ENCODE measurements at regions not wholly inside any gene's neighbourhood (a gene's known extent, or its start where the extent isn't known, plus 50 kb on each side); places are given as distances from the start of the nearest gene placed in this dataset.

GRCh38 chr1:221822591-221822990 lies 80.7 kb upstream of the DUSP10 start:
- Histone ChIP-seq H3K36me3 (replicated peaks in 1 of 2; ENCODE audit: control insufficient read depth in 1 of 2, insufficient read depth in 2 of 2, low read length in 1 of 2) (no peaks in the 10 kb centered on the region), H3K79me2 (ENCODE audit: insufficient read depth) (no peaks in the 10 kb centered on the region), H3K27me3 (ENCODE audit: insufficient read depth) (no peaks in the 10 kb centered on the region), H3K9me2 (no peaks in the 10 kb centered on the region), H3K9me3 (peaks cover 4% of the 10 kb centered on the region; the same call in 1 of the 2 replicates), H2AFZ (ENCODE audit: low read depth) (no peak overlapping the region), H4K20me1 (ENCODE audit: insufficient read depth) (no peaks in the 10 kb centered on the region), H3K27ac (ENCODE audit: low read depth in 2 of 2, low read length in 1 of 2) (no peak overlapping the region), H3K9ac (no peak overlapping the region), H3K4me3 (ENCODE audit: low read depth in 2 of 2, low read length in 1 of 2) (no peak overlapping the region), H3F3A (replicated peaks; ENCODE audit: insufficient read depth) (no peaks in the 10 kb centered on the region), H3K4me2 (no peak overlapping the region), H3K4me1 (ENCODE audit: control insufficient read depth in 1 of 2, insufficient read depth in 2 of 2, low read depth in 1 of 2, low read length in 1 of 2) (peaks cover 2 to 17% of the 10 kb centered on the region in 2 experiments; a peak in 2 of 4 replicates)
- no peak for TF ChIP-seq USF2 (IDR thresholded peaks at IDR 0.05; ENCODE audit: borderline replicate concordance, low read depth, low read length)
- no peak for TF ChIP-seq USF1 (IDR thresholded peaks at IDR 0.05; ENCODE audit: borderline replicate concordance, low read depth)
- no peak for TF ChIP-seq ELF1 (IDR thresholded peaks at IDR 0.05)
- TF ChIP-seq GABPA (IDR thresholded peaks at IDR 0.05; ENCODE audit: low read depth): no peak
- no peak for TF ChIP-seq MXI1 (IDR thresholded peaks at IDR 0.05; ENCODE audit: low read depth, low read length)
- no peak for TF ChIP-seq RCOR1 (IDR thresholded peaks at IDR 0.05; ENCODE audit: low read length)
- TF ChIP-seq CHD2 (IDR thresholded peaks at IDR 0.05; ENCODE audit: low read length, partially characterized antibody): no peak
- no peak for TF ChIP-seq NFIC (IDR thresholded peaks at IDR 0.05; ENCODE audit: borderline replicate concordance)
- TF ChIP-seq FOSL2 (IDR thresholded peaks at IDR 0.05; ENCODE audit: borderline replicate concordance, low read depth): no peak
- no peak for TF ChIP-seq EZH2phosphoT487 (IDR thresholded peaks at IDR 0.05; ENCODE audit: borderline replicate concordance, low read depth)
- no peak for TF ChIP-seq TAF1 (IDR thresholded peaks at IDR 0.05; ENCODE audit: borderline replicate concordance, low read depth, low read length)
- no peak for TF ChIP-seq MEF2A (IDR thresholded peaks at IDR 0.05; ENCODE audit: borderline replicate concordance, low read depth)
- no peak for TF ChIP-seq RXRA (IDR thresholded peaks at IDR 0.05; ENCODE audit: borderline replicate concordance, low read depth)
- TF ChIP-seq JUND (IDR thresholded peaks at IDR 0.05): no peak
- TF ChIP-seq PBX3 (IDR thresholded peaks at IDR 0.05): no peak
- TF ChIP-seq POLR2AphosphoS5 (IDR thresholded peaks at IDR 0.05; ENCODE audit: low read depth, low read length): no peak
- DNase-seq: no peak
- ChIA-PET POLR2A (no interaction called here), CTCF (no interaction called here)
- WGBS (ENCODE audit: low lambda C conversion rate): 83% methylated on average over 3 of the region's 3 CpGs

GRCh38 chr1:221816899-221817298 lies 75.0 kb upstream of the DUSP10 start:
- Histone ChIP-seq H3F3A (replicated peaks; ENCODE audit: insufficient read depth) (peaks cover 14% of the 10 kb centered on the region), H3K9me2 (no peaks in the 10 kb centered on the region), H3K9ac (no peak overlapping the region), H3K36me3 (replicated peaks in 1 of 2; ENCODE audit: control insufficient read depth in 1 of 2, insufficient read depth in 2 of 2, low read length in 1 of 2) (no peaks in the 10 kb centered on the region), H4K20me1 (ENCODE audit: insufficient read depth) (no peaks in the 10 kb centered on the region), H3K79me2 (ENCODE audit: insufficient read depth) (no peaks in the 10 kb centered on the region), H3K4me3 (ENCODE audit: low read depth in 2 of 2, low read length in 1 of 2) (no peak overlapping the region), H3K4me1 (ENCODE audit: control insufficient read depth in 1 of 2, insufficient read depth in 2 of 2, low read depth in 1 of 2, low read length in 1 of 2) (no peaks in the 10 kb centered on the region), H3K27ac (ENCODE audit: low read depth in 2 of 2, low read length in 1 of 2) (peak overlapping the region in 1 of 2 experiments; percentile 40; a peak in 2 of 4 replicates), H3K27me3 (ENCODE audit: insufficient read depth) (no peaks in the 10 kb centered on the region), H3K9me3 (peaks cover 4% of the 10 kb centered on the region; the same call in 1 of the 2 replicates), H2AFZ (ENCODE audit: low read depth) (0 out of 2 replicates have a peak overlapping the region, but pooled peaks have one; percentile 1), H3K4me2 (no peak overlapping the region)
- TF ChIP-seq FOSL2 (IDR thresholded peaks at IDR 0.05; ENCODE audit: borderline replicate concordance, low read depth) (peak; percentile 57), TCF12 (IDR thresholded peaks at IDR 0.05) (peak; percentile 70), TEAD4 (IDR thresholded peaks at IDR 0.05; ENCODE audit: borderline replicate concordance, insufficient read depth) (peak; percentile 51; the same call in 1 of the 2 replicates), PBX3 (IDR thresholded peaks at IDR 0.05) (0 out of 2 replicates have a peak, but pooled peaks have one; percentile 34), MAX (IDR thresholded peaks at IDR 0.05; ENCODE audit: low read depth) (peak; percentile 44; the same call in 1 of the 2 replicates), EP300 (IDR thresholded peaks at IDR 0.05; ENCODE audit: borderline replicate concordance in 1 of 2, low read depth in 1 of 2, low read length in 1 of 2) (peak in 1 of 2 experiments; percentile 39; a peak in 1 of 4 replicates), JUND (IDR thresholded peaks at IDR 0.05) (peak; percentile 47), RAD21 (IDR thresholded peaks at IDR 0.05; ENCODE audit: low read length) (no peak), CTCF (IDR thresholded peaks at IDR 0.05) (no peak)
- ChIA-PET POLR2A (no interaction called here), CTCF (interaction anchor here (0.6 kb wide), 1 partner anchor 411 kb away, joined by 3 read pairs; no protein-coding TSS in a partner anchor)
- 13% methylated on average over 3 of the region's 3 CpGs for WGBS (ENCODE audit: low lambda C conversion rate)
- DNase-seq: no peak
